ENCODE measurements at regions not wholly inside any gene's neighbourhood (a gene's known extent, or its start where the extent isn't known, plus 50 kb on each side); places are given as distances from the start of the nearest gene placed in this dataset.

- no peak for DNase-seq
These were observed 163.0 kb downstream of the RPS12 start for GRCh38 chr6:132977413-132977812.

GRCh38 chr6:132978685-132979084, 164.3 kb downstream of the RPS12 start:
- DNase-seq: no peak

GRCh38 chr6:132993738-132994137, 179.4 kb downstream of the RPS12 start:
- DNase-seq: no peak

GRCh38 chr6:132995009-132995408, 180.6 kb downstream of the RPS12 start:
- no peak for DNase-seq

- no peak for DNase-seq
These were observed 181.1 kb downstream of the RPS12 start for GRCh38 chr6:132995432-132995831.

- no peak for DNase-seq
These were observed 184.0 kb downstream of the RPS12 start for GRCh38 chr6:132998418-132998817.

GRCh38 chr6:133001040-133001565, 186.7 kb downstream of the RPS12 start:
- no peak for DNase-seq

GRCh38 chr6:133004304-133004884, 190.0 kb downstream of the RPS12 start:
- no peak for DNase-seq

GRCh38 chr6:133012774-133013173, 198.4 kb downstream of the RPS12 start:
- DNase-seq: no peak

- no peak for DNase-seq
These were observed 202.3 kb downstream of the RPS12 start for GRCh38 chr6:133016631-133017030.

- no peak for DNase-seq
These were observed 203.2 kb downstream of the RPS12 start for GRCh38 chr6:133017581-133017980.

- no peak for DNase-seq
These were observed 212.3 kb downstream of the RPS12 start for GRCh38 chr6:133026705-133027104.

- no peak for DNase-seq
These were observed 207.9 kb upstream of the EYA4 start for GRCh38 chr6:133033263-133033662.

GRCh38 chr6:133034509-133035206, 206.5 kb upstream of the EYA4 start:
- DNase-seq: no peak

- DNase-seq: no peak
These were observed 200.9 kb upstream of the EYA4 start for GRCh38 chr6:133040094-133040802.

GRCh38 chr6:133040803-133041419, 200.2 kb upstream of the EYA4 start:
- no peak for DNase-seq

GRCh38 chr6:133042550-133043120, 198.5 kb upstream of the EYA4 start:
- no peak for DNase-seq

- no peak for DNase-seq
These were observed 194.6 kb upstream of the EYA4 start for GRCh38 chr6:133046576-133046975.

GRCh38 chr6:133047065-133047665, 194.0 kb upstream of the EYA4 start:
- no peak for DNase-seq

- DNase-seq: no peak
These were observed 193.5 kb upstream of the EYA4 start for GRCh38 chr6:133047706-133048105.

GRCh38 chr6:133051240-133051639, 189.9 kb upstream of the EYA4 start:
- DNase-seq: no peak

GRCh38 chr6:133052465-133052864, 188.7 kb upstream of the EYA4 start:
- no peak for DNase-seq

Data from inflammatory macrophage treated with lipopolysaccharide for 1 hour (primary cell).